ENCODE measurements at regions not wholly inside any gene's neighbourhood (a gene's known extent, or its start where the extent isn't known, plus 50 kb on each side); places are given as distances from the start of the nearest gene placed in this dataset.
"Not testable (repeated sequence)": the region's sequence is repeated elsewhere in the genome, so short reads cannot be mapped to it uniquely, and the experiment has no call there.

DNA sequence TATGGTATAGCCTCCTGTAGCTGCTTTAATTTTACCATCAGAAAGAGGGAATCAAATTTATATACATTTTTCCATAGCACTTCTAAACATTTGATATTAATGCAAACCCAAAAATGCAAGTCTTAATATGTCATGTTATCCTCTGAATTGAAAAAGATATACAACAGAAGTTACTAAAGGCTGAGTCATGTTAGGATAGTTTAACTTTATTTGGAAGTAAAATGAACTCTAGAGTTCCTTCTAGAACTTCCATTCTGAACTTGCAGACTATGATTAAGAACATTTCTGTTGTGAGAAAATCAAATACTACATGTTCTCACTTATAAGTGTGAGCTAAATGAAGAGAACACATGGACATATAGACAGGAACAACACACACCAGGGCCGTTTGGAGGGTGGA is 317.3 kb upstream of the PRR16 start:
- no peaks in the 10 kb centered on the region for H3K27me3 ChIP-seq (ENCODE audit: insufficient read depth, insufficient read length)
- H3K36me3 ChIP-seq (ENCODE audit: insufficient read depth, insufficient read length, low read length): no peaks in the 10 kb centered on the region
- H3K4me3 ChIP-seq (ENCODE audit: insufficient read length, low read depth): no peak overlapping the region
- H3K9me3 ChIP-seq (ENCODE audit: insufficient read depth, low read length): peaks cover 9% of the 10 kb centered on the region; the same call in 1 of the 2 replicates
- H3K4me1 ChIP-seq (ENCODE audit: insufficient read depth, insufficient read length): no peaks in the 10 kb centered on the region
- H3K9ac ChIP-seq (ENCODE audit: insufficient read length, low read depth): no peak overlapping the region
- no peak for DNase-seq (ENCODE audit: low read depth, low spot score)
- TF ChIP-seq SUZ12 (IDR thresholded peaks at IDR 0.05; ENCODE audit: extremely low read depth, insufficient read depth, insufficient read length) (no peak), ZNF274 (IDR thresholded peaks at IDR 0.05; ENCODE audit: low read depth, low read length) (no peak), YY1 (IDR thresholded peaks at IDR 0.05; ENCODE audit: insufficient read depth, insufficient read length) (no peak)

DNA sequence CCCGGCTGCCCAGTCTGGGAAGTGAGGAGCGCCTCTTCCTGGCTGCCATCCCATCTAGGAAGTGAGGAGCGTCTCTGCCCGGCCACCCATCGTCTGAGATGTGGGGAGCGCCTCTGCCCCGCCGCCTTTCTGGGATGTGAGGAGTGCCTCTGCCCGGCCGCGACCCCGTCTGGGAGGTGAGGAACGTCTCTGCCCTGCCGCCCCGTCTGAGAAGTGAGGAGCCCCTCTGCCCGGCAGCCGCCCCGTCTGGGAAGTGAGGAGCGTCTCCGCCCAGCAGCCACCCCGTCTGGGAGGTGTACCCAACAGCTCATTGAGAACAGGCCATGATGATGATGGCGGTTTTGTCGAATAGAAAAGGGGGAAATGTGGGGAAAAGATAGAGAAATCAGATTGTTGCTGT is 316.2 kb upstream of the PRR16 start:
- H3K27me3 ChIP-seq (ENCODE audit: insufficient read depth, insufficient read length); H3K4me3 ChIP-seq (ENCODE audit: insufficient read length, low read depth); H3K36me3 ChIP-seq (ENCODE audit: insufficient read depth, insufficient read length, low read length); H3K9ac ChIP-seq (ENCODE audit: insufficient read length, low read depth); DNase-seq (ENCODE audit: low read depth, low spot score); H3K4me1 ChIP-seq (ENCODE audit: insufficient read depth, insufficient read length); H3K9me3 ChIP-seq (ENCODE audit: insufficient read depth, low read length): not testable (repeated sequence)

DNA sequence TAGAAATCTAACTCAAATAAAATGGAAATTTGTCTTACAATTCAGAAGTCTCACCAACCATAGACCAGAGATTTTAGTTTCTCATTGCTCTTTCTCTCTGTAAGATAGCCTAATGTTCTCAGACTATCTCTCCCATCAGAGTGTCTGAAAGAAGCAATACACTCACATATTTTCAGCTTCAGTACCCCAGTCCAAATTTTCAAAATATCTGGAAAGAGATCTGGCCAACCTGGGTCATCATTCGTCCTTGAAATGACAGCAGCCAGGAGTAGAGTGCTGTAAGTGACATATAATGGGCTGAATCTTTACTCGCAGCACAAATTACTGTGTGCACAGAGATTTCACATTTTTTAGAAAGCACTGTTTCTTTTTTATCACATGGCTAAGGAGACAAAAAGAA is 313.3 kb upstream of the PRR16 start:
- no peak for TF ChIP-seq SUZ12 (IDR thresholded peaks at IDR 0.05; ENCODE audit: extremely low read depth, insufficient read depth, insufficient read length)
- TF ChIP-seq YY1 (IDR thresholded peaks at IDR 0.05; ENCODE audit: insufficient read depth, insufficient read length): no peak
- no peak for TF ChIP-seq ZNF274 (IDR thresholded peaks at IDR 0.05; ENCODE audit: low read depth, low read length)
- Histone ChIP-seq H3K36me3 (ENCODE audit: insufficient read depth, insufficient read length, low read length) (no peaks in the 10 kb centered on the region), H3K4me3 (ENCODE audit: insufficient read length, low read depth) (no peak overlapping the region), H3K9me3 (ENCODE audit: insufficient read depth, low read length) (no peaks in the 10 kb centered on the region), H3K27me3 (ENCODE audit: insufficient read depth, insufficient read length) (no peaks in the 10 kb centered on the region), H3K9ac (ENCODE audit: insufficient read length, low read depth) (no peak overlapping the region), H3K4me1 (ENCODE audit: insufficient read depth, insufficient read length) (no peaks in the 10 kb centered on the region)
- no peak for DNase-seq (ENCODE audit: low read depth, low spot score)

GRCh38 chr5:120151181-120151580 is 312.9 kb upstream of the PRR16 start:
- H3K27me3 ChIP-seq (ENCODE audit: insufficient read depth, insufficient read length): no peaks in the 10 kb centered on the region
- no peak for TF ChIP-seq SUZ12 (IDR thresholded peaks at IDR 0.05; ENCODE audit: extremely low read depth, insufficient read depth, insufficient read length)
- TF ChIP-seq YY1 (IDR thresholded peaks at IDR 0.05; ENCODE audit: insufficient read depth, insufficient read length): no peak
- no peak for TF ChIP-seq ZNF274 (IDR thresholded peaks at IDR 0.05; ENCODE audit: low read depth, low read length)
- H3K4me3 ChIP-seq (ENCODE audit: insufficient read length, low read depth): no peak overlapping the region
- no peak for DNase-seq (ENCODE audit: low read depth, low spot score)
- no peaks in the 10 kb centered on the region for H3K4me1 ChIP-seq (ENCODE audit: insufficient read depth, insufficient read length)
- H3K9ac ChIP-seq (ENCODE audit: insufficient read length, low read depth): no peak overlapping the region
- no peaks in the 10 kb centered on the region for H3K36me3 ChIP-seq (ENCODE audit: insufficient read depth, insufficient read length, low read length)
- no peaks in the 10 kb centered on the region for H3K9me3 ChIP-seq (ENCODE audit: insufficient read depth, low read length)

- no peak for DNase-seq (ENCODE audit: low read depth, low spot score)
- TF ChIP-seq SUZ12 (IDR thresholded peaks at IDR 0.05; ENCODE audit: extremely low read depth, insufficient read depth, insufficient read length) (no peak), YY1 (IDR thresholded peaks at IDR 0.05; ENCODE audit: insufficient read depth, insufficient read length) (no peak), ZNF274 (IDR thresholded peaks at IDR 0.05; ENCODE audit: low read depth, low read length) (no peak)
- Histone ChIP-seq H3K36me3 (ENCODE audit: insufficient read depth, insufficient read length, low read length) (no peaks in the 10 kb centered on the region), H3K4me3 (ENCODE audit: insufficient read length, low read depth) (no peak overlapping the region), H3K27me3 (ENCODE audit: insufficient read depth, insufficient read length) (no peaks in the 10 kb centered on the region), H3K9ac (ENCODE audit: insufficient read length, low read depth) (no peak overlapping the region), H3K4me1 (ENCODE audit: insufficient read depth, insufficient read length) (no peaks in the 10 kb centered on the region), H3K9me3 (ENCODE audit: insufficient read depth, low read length) (no peaks in the 10 kb centered on the region)
Measured at GRCh38 chr5:120151825-120152224, 312.3 kb upstream of the PRR16 start.

DNA sequence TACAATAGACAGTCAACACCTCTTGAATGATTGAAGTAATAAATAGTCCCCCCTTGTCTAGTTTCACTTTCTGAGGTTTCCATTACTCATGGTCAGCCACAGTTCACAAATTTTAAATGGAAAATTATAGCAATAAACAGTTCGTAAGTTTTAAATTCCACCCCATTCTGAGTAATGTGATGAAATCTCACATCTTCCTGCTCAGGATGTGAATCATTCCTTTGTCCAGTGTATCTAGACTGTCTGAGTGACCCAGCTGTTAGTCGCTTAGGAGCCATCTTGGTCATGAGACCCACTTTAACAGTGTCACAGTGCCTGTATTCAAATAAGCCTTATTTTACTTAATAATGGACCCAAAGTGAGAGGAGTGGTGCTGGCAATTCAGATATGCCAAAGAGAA is 311.6 kb upstream of the PRR16 start:
- TF ChIP-seq YY1 (IDR thresholded peaks at IDR 0.05; ENCODE audit: insufficient read depth, insufficient read length): no peak
- TF ChIP-seq ZNF274 (IDR thresholded peaks at IDR 0.05; ENCODE audit: low read depth, low read length): no peak
- TF ChIP-seq SUZ12 (IDR thresholded peaks at IDR 0.05; ENCODE audit: extremely low read depth, insufficient read depth, insufficient read length): no peak
- Histone ChIP-seq H3K27me3 (ENCODE audit: insufficient read depth, insufficient read length) (no peaks in the 10 kb centered on the region), H3K9me3 (ENCODE audit: insufficient read depth, low read length) (no peaks in the 10 kb centered on the region), H3K36me3 (ENCODE audit: insufficient read depth, insufficient read length, low read length) (no peaks in the 10 kb centered on the region), H3K9ac (ENCODE audit: insufficient read length, low read depth) (no peak overlapping the region), H3K4me1 (ENCODE audit: insufficient read depth, insufficient read length) (no peaks in the 10 kb centered on the region), H3K4me3 (ENCODE audit: insufficient read length, low read depth) (no peak overlapping the region)
- no peak for DNase-seq (ENCODE audit: low read depth, low spot score)

GRCh38 chr5:120152931-120153330 is 311.2 kb upstream of the PRR16 start:
- Histone ChIP-seq H3K36me3 (ENCODE audit: insufficient read depth, insufficient read length, low read length) (no peaks in the 10 kb centered on the region), H3K27me3 (ENCODE audit: insufficient read depth, insufficient read length) (no peaks in the 10 kb centered on the region), H3K4me3 (ENCODE audit: insufficient read length, low read depth) (no peak overlapping the region), H3K4me1 (ENCODE audit: insufficient read depth, insufficient read length) (no peaks in the 10 kb centered on the region), H3K9ac (ENCODE audit: insufficient read length, low read depth) (no peak overlapping the region), H3K9me3 (ENCODE audit: insufficient read depth, low read length) (no peaks in the 10 kb centered on the region)
- no peak for TF ChIP-seq SUZ12 (IDR thresholded peaks at IDR 0.05; ENCODE audit: extremely low read depth, insufficient read depth, insufficient read length)
- TF ChIP-seq ZNF274 (IDR thresholded peaks at IDR 0.05; ENCODE audit: low read depth, low read length): no peak
- TF ChIP-seq YY1 (IDR thresholded peaks at IDR 0.05; ENCODE audit: insufficient read depth, insufficient read length): no peak
- DNase-seq (ENCODE audit: low read depth, low spot score): no peak

DNA sequence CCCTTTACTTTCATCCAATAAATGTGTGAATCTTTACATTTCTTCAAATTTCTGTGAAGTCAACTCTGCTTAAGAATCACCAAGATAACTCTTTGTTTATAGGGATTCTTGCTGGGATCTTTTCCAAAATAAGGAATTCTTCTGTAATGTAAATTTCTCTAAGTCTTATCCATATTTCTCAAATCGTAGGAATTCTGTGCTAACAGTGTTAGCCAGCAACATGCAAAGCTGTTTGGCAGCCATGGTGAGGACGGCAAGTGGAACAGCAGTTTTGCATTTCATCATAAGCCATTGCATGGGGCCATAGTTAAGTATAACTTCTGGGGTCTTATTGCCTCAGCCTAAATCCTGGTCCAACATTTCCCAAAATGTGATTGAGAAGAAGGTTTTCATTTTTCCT is 310.5 kb upstream of the PRR16 start:
- no peak overlapping the region for H3K4me3 ChIP-seq (ENCODE audit: insufficient read length, low read depth)
- TF ChIP-seq SUZ12 (IDR thresholded peaks at IDR 0.05; ENCODE audit: extremely low read depth, insufficient read depth, insufficient read length) (no peak), YY1 (IDR thresholded peaks at IDR 0.05; ENCODE audit: insufficient read depth, insufficient read length) (no peak), ZNF274 (IDR thresholded peaks at IDR 0.05; ENCODE audit: low read depth, low read length) (no peak)
- H3K27me3 ChIP-seq (ENCODE audit: insufficient read depth, insufficient read length): no peaks in the 10 kb centered on the region
- no peaks in the 10 kb centered on the region for H3K9me3 ChIP-seq (ENCODE audit: insufficient read depth, low read length)
- DNase-seq (ENCODE audit: low read depth, low spot score): no peak
- H3K36me3 ChIP-seq (ENCODE audit: insufficient read depth, insufficient read length, low read length): no peaks in the 10 kb centered on the region
- no peaks in the 10 kb centered on the region for H3K4me1 ChIP-seq (ENCODE audit: insufficient read depth, insufficient read length)
- H3K9ac ChIP-seq (ENCODE audit: insufficient read length, low read depth): no peak overlapping the region
